Kidney epithelial cell (primary cell): ENCODE measurements at regions not wholly inside any gene's neighbourhood (a gene's known extent, or its start where the extent isn't known, plus 50 kb on each side); places are given as distances from the start of the nearest gene placed in this dataset.
"Not testable (repeated sequence)": the region's sequence is repeated elsewhere in the genome, so short reads cannot be mapped to it uniquely, and the experiment has no call there.

Experiments used
- DNase-seq: peaks from one replicate; pipeline ENCODE4 v3.0.0-alpha.2; 2010; ENCODE audit warnings: low read depth
- H3K27me3 ChIP-seq: 2 replicates; pipeline ENCODE4 v1.6.0; 2011; ENCODE audit warnings: low read length; ENCODE audit not compliant: control insufficient read depth, insufficient read depth
- H3K36me3 ChIP-seq: 2 replicates; pipeline ENCODE4 v1.5.1; 2011; ENCODE audit warnings: low read length; ENCODE audit not compliant: control insufficient read depth, insufficient read depth
- H3K4me3 ChIP-seq: 2 replicates; pipeline ENCODE4 v1.5.1; 2011; ENCODE audit warnings: low read depth, mild to moderate bottlenecking, control low read depth, low read length
- CTCF ChIP-seq: IDR thresholded peaks from 2 replicates; pipeline ENCODE4 v1.5.1; 2011; ENCODE audit warnings: mild to moderate bottlenecking, moderate library complexity, low read length, control low read depth, inconsistent platforms; ENCODE audit not compliant: insufficient read depth, poor library complexity, severe bottlenecking

DNA sequence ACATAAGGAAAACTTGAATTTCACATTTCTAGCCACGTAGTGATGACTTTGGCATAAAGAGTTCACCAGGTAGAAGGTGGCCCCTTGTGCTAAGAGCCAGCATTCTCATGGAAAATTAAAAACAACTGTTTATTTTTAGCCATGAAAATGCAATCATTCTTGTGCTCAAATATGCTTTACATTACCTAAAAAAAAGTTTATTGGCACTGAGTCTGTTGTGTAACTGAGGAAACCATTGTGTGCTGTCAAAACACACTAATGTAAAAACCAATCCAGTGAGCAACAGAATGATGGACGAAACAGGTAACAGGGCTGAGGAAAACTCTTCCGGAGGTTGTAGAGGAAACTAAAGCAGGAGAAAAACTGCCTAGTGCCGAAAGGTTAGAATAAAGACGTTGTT lies 287.0 kb upstream of the TMC3 start:
- no peak for TF ChIP-seq CTCF
- DNase-seq: no peak
- Histone ChIP-seq H3K4me3 (no peak overlapping the region), H3K36me3 (no peaks in the 10 kb centered on the region), H3K27me3 (no peaks in the 10 kb centered on the region)

GRCh38 chr15:81653259-81653658 lies 279.2 kb upstream of the TMC3 start:
- Histone ChIP-seq H3K36me3 (no peaks in the 10 kb centered on the region), H3K27me3 (no peaks in the 10 kb centered on the region), H3K4me3 (no peak overlapping the region)
- no peak for TF ChIP-seq CTCF
- no peak for DNase-seq

GRCh38 chr15:81645470-81645869 lies 271.5 kb upstream of the TMC3 start:
- DNase-seq: no peak
- H3K36me3 ChIP-seq: no peaks in the 10 kb centered on the region
- no peak for TF ChIP-seq CTCF
- no peaks in the 10 kb centered on the region for H3K27me3 ChIP-seq
- H3K4me3 ChIP-seq: no peak overlapping the region

GRCh38 chr15:81643771-81644170 lies 269.8 kb upstream of the TMC3 start:
- DNase-seq: no peak
- H3K36me3 ChIP-seq: no peaks in the 10 kb centered on the region
- no peak for TF ChIP-seq CTCF
- no peak overlapping the region for H3K4me3 ChIP-seq
- H3K27me3 ChIP-seq: no peaks in the 10 kb centered on the region

DNA sequence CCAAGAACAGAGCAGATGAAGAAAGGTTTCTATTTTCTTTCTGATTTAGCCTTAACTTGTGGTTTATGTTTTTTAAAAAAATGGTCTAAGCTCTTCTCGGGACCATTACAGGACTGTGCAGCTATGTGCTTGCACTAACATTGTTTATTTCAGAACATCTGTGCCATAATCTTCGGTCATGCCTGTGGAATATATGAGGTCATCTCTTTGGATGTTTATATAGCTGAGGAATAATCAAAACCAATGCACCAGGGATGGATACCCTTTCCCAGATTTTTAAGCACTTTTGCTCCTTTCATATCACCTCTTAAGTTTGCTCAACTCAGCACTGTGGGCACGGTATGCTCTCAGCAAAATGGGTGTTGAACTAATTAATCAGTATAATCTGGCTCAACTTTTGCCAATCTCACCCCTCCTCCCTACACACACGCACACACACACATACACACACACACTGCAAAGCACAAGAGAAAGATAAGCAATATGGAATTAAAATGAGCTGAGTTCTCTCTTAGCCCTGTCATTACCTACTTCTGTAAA lies 268.5 kb upstream of the TMC3 start:
- no peaks in the 10 kb centered on the region for H3K27me3 ChIP-seq
- no peaks in the 10 kb centered on the region for H3K36me3 ChIP-seq
- TF ChIP-seq CTCF: no peak
- no peak for DNase-seq
- H3K4me3 ChIP-seq: no peak overlapping the region

- DNase-seq, H3K36me3 ChIP-seq, H3K4me3 ChIP-seq, H3K27me3 ChIP-seq: not testable (repeated sequence)
Measured at GRCh38 chr15:81636064-81636463, 262.1 kb upstream of the TMC3 start.
